CD8-positive, alpha-beta memory T cell (primary cell): ENCODE measurements at regions not wholly inside any gene's neighbourhood (a gene's known extent, or its start where the extent isn't known, plus 50 kb on each side); places are given as distances from the start of the nearest gene placed in this dataset.

Experiments used
- CTCF ChIA-PET: fragments of 350-600 bp; sonication (Branson Sonifier 250); formaldehyde crosslinking; loops from one replicate; lab custom pipeline; 2021; ENCODE audit warnings: antibody characterized with exemption; lab: Charles Lee
- POLR2A ChIA-PET: fragments of 350-600 bp; sonication (Branson Sonifier 250); formaldehyde crosslinking; loops from one replicate; lab custom pipeline; 2021; ENCODE audit warnings: antibody characterized with exemption; lab: Charles Lee
- DNase-seq, 5 donors: peaks; one replicate each; pipeline versions ENCODE4 v3.0.0 to v3.0.0-alpha.2; 2020 to 2022; ENCODE audit warnings: mixed read lengths in 1 of 5
- H3K27ac ChIP-seq: one replicate; pipeline ENCODE4 v1.7.0; 2013; ENCODE audit warnings: low read depth, mild to moderate bottlenecking, low read length, moderate library complexity
- H3K27me3 ChIP-seq: 2 replicates; pipeline ENCODE4 v1.7.0; 2013; ENCODE audit warnings: low read length, mild to moderate bottlenecking; ENCODE audit not compliant: insufficient read depth, poor library complexity, severe bottlenecking
- H3K36me3 ChIP-seq: 2 replicates; pipeline ENCODE4 v1.7.0; 2013; ENCODE audit warnings: mild to moderate bottlenecking, low read length, moderate library complexity; ENCODE audit not compliant: insufficient read depth
- H3K4me1 ChIP-seq: 2 replicates; pipeline ENCODE4 v1.7.0; 2013; ENCODE audit warnings: mild to moderate bottlenecking, low read length, moderate library complexity; ENCODE audit not compliant: insufficient read depth
- H3K4me3 ChIP-seq: 2 replicates; pipeline ENCODE4 v1.7.0; 2013; ENCODE audit warnings: mild to moderate bottlenecking, low read length
- H3K9me3 ChIP-seq: 2 replicates; pipeline ENCODE4 v1.7.0; 2013; ENCODE audit warnings: mild to moderate bottlenecking, low read length
- H3K27ac Mint-ChIP-seq, 8 donors: one replicate each; pipeline ENCODE4 v1.8.0; 2020 to 2021; ENCODE audit warnings: mixed read lengths in 8 of 8, mild to moderate bottlenecking in 6 of 8, inconsistent platforms in 3 of 8, moderate library complexity in 3 of 8
- H3K27me3 Mint-ChIP-seq, 2 donors: one replicate each; pipeline ENCODE4 v1.8.0; 2020 to 2021; ENCODE audit warnings: mixed read lengths in 2 of 2, mild to moderate bottlenecking in 1 of 2, moderate library complexity in 1 of 2
- H3K36me3 Mint-ChIP-seq, 3 donors: one replicate each; pipeline ENCODE4 v1.8.0; 2020 to 2021; ENCODE audit warnings: mixed read lengths in 3 of 3, inconsistent platforms in 1 of 3, mild to moderate bottlenecking in 1 of 3
- H3K4me1 Mint-ChIP-seq, 3 donors: one replicate each; pipeline ENCODE4 v1.8.0; 2020 to 2021; ENCODE audit warnings: mixed read lengths in 3 of 3, inconsistent platforms in 1 of 3, mild to moderate bottlenecking in 1 of 3
- H3K4me3 Mint-ChIP-seq, 7 donors: one replicate each; pipeline ENCODE4 v1.8.0; 2020 to 2021; ENCODE audit warnings: mixed read lengths in 7 of 7, mild to moderate bottlenecking in 6 of 7, moderate library complexity in 4 of 7, inconsistent platforms in 2 of 7
- H3K9me3 Mint-ChIP-seq, 5 donors: one replicate each; pipeline ENCODE4 v1.8.0; 2020 to 2022; ENCODE audit warnings: mixed read lengths in 5 of 5, mild to moderate bottlenecking in 3 of 5, moderate library complexity in 2 of 5, inconsistent platforms in 1 of 5

- Histone ChIP-seq H3K4me3 (peak overlapping the region; percentile 33), H3K36me3 (no peaks in the 10 kb centered on the region), H3K27me3 (no peaks in the 10 kb centered on the region), H3K4me1 (peaks cover 68% of the 10 kb centered on the region), H3K27ac (no peak overlapping the region), H3K9me3 (no peaks in the 10 kb centered on the region)
- ChIA-PET POLR2A (interaction anchor here (0.6 to 1.9 kb wide), 5 partner anchors 9 to 57 kb away, joined by 3 to 6 read pairs (median 5); no protein-coding TSS in a partner anchor), CTCF (interaction anchor here (1.0 to 3.4 kb wide), 7 partner anchors 8 to 118 kb away, joined by 3 to 9 read pairs (median 7); no protein-coding TSS in a partner anchor)
- peaks cover 71 to 88% (median 82%) of the 10 kb centered on the region in 3 donors for H3K4me1 Mint-ChIP-seq
- H3K4me3 Mint-ChIP-seq, result peak overlapping the region in 6 of 7 donors; percentile 29 to 74 (median 56)
- H3K36me3 Mint-ChIP-seq, result no peaks in the 10 kb centered on the region
- H3K9me3 Mint-ChIP-seq, result peaks cover 0 to 2% (median 0%) of the 10 kb centered on the region in 5 donors
- H3K27me3 Mint-ChIP-seq, result peaks cover 0 to 1% of the 10 kb centered on the region in 2 donors
- peak in 1 of 5 donors; percentile 16 for DNase-seq
- H3K27ac Mint-ChIP-seq, result peak overlapping the region; percentile 77 to 98 (median 94)
These were observed 168.7 kb upstream of the ITGB1 start for GRCh38 chr10:33126742-33127141.

GRCh38 chr10:33125522-33126517, 167.8 kb upstream of the ITGB1 start:
- POLR2A ChIA-PET, result interaction anchor here (0.6 to 1.9 kb wide), 7 partner anchors 8 to 85 kb away, joined by 3 to 6 read pairs (median 5); no protein-coding TSS in a partner anchor
- Histone ChIP-seq H3K27ac (peak overlapping the region; percentile 22), H3K36me3 (no peaks in the 10 kb centered on the region), H3K4me1 (peaks cover 74% of the 10 kb centered on the region), H3K27me3 (no peaks in the 10 kb centered on the region), H3K9me3 (no peaks in the 10 kb centered on the region), H3K4me3 (peak overlapping the region; percentile 34)
- peaks cover 0 to 1% of the 10 kb centered on the region in 2 donors for H3K27me3 Mint-ChIP-seq
- H3K4me1 Mint-ChIP-seq, result peaks cover 78 to 91% (median 85%) of the 10 kb centered on the region in 3 donors
- CTCF ChIA-PET, result interaction anchor here (0.8 to 3.4 kb wide), 8 partner anchors 9 to 117 kb away, joined by 3 to 9 read pairs (median 6); no protein-coding TSS in a partner anchor
- H3K27ac Mint-ChIP-seq, result peak overlapping the region; percentile 77 to 98 (median 94)
- no peaks in the 10 kb centered on the region for H3K36me3 Mint-ChIP-seq
- peak overlapping the region in 6 of 7 donors; percentile 56 to 81 (median 74) for H3K4me3 Mint-ChIP-seq
- peak in 4 of 5 donors; percentile 18 to 55 (median 39) for DNase-seq
- peaks cover 0 to 2% (median 0%) of the 10 kb centered on the region in 5 donors for H3K9me3 Mint-ChIP-seq

DNA sequence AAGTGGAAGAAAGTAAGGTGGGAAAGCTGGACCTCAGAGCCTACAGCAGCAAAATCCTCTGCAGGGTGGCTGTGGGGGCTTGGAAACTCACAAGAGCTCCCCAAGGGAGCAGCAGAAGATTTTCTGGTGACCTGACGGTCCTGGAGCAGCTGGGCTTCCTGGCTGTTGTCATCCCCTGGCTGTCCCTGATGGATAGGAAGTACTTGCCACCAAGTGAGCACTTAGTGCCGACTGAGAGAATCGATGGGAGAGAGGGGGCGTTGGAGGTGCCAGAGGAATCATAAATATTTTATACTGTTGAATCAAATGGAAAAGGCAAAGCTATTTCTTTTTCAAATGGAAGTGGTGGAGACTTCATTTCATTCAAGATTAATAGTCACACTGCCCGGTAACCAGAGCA, 167.1 kb upstream of the ITGB1 start:
- Histone ChIP-seq H3K9me3 (no peaks in the 10 kb centered on the region), H3K4me3 (no peak overlapping the region), H3K27ac (no peak overlapping the region), H3K36me3 (no peaks in the 10 kb centered on the region), H3K27me3 (no peaks in the 10 kb centered on the region), H3K4me1 (peaks cover 77% of the 10 kb centered on the region)
- H3K27ac Mint-ChIP-seq, result peak overlapping the region; percentile 77 to 98 (median 94)
- POLR2A ChIA-PET, result interaction anchor here (1.1 to 1.4 kb wide), 2 partner anchors 10 to 11 kb away, joined by 3 to 4 read pairs; no protein-coding TSS in a partner anchor
- H3K36me3 Mint-ChIP-seq, result no peaks in the 10 kb centered on the region
- peak overlapping the region in 4 of 7 donors; percentile 33 to 77 (median 72) for H3K4me3 Mint-ChIP-seq
- CTCF ChIA-PET, result interaction anchor here (0.8 to 3.4 kb wide), 4 partner anchors 14 to 30 kb away, joined by 3 to 9 read pairs (median 4); no protein-coding TSS in a partner anchor
- H3K27me3 Mint-ChIP-seq, result peaks cover 0 to 1% of the 10 kb centered on the region in 2 donors
- peaks cover 0 to 2% (median 0%) of the 10 kb centered on the region in 5 donors for H3K9me3 Mint-ChIP-seq
- peaks cover 85 to 92% (median 90%) of the 10 kb centered on the region in 3 donors for H3K4me1 Mint-ChIP-seq
- DNase-seq, result no peak

DNA sequence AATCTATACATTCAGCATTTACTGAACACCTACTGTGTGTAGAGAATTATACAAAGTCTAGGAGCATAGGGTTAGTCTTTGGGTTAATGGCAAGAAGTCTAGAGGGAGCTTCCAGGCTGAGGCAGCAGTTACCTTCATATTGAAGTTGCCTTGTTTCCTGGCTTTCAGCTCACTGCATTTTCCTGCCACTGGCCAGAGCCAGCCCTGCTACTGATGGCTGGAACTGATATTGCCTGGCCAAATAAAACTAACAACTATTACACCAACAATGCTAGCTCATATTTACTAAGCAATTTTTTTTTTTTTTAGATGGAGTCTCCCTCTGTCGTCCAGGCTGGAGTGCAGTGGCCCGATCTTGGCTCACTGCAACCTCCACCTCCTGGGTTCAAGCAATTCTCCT, 165.7 kb upstream of the ITGB1 start:
- peak overlapping the region in 1 of 7 donors; percentile 1 for H3K4me3 Mint-ChIP-seq
- H3K9me3 Mint-ChIP-seq, result peaks cover 0 to under 1% (median 0%) of the 10 kb centered on the region in 5 donors
- Histone ChIP-seq H3K36me3 (no peaks in the 10 kb centered on the region), H3K27ac (no peak overlapping the region), H3K4me1 (peaks cover 74% of the 10 kb centered on the region), H3K4me3 (no peak overlapping the region), H3K27me3 (no peaks in the 10 kb centered on the region), H3K9me3 (no peaks in the 10 kb centered on the region)
- H3K27me3 Mint-ChIP-seq, result peaks cover 0 to 1% of the 10 kb centered on the region in 2 donors
- no peaks in the 10 kb centered on the region for H3K36me3 Mint-ChIP-seq
- H3K4me1 Mint-ChIP-seq, result peaks cover 88 to 93% (median 90%) of the 10 kb centered on the region in 3 donors
- ChIA-PET CTCF (interaction anchor here (3.4 kb wide), 1 partner anchor 14 kb away, joined by 9 read pairs; no protein-coding TSS in a partner anchor), POLR2A (interaction anchor here (1.4 kb wide), 1 partner anchor 10 kb away, joined by 4 read pairs; no protein-coding TSS in a partner anchor)
- no peak for DNase-seq
- peak overlapping the region in 6 of 8 donors; percentile 18 to 92 (median 74) for H3K27ac Mint-ChIP-seq

GRCh38 chr10:33122014-33122809, 164.2 kb upstream of the ITGB1 start:
- Mint-ChIP-seq H3K4me1 (peaks cover 94 to 100% (median 94%) of the 10 kb centered on the region in 3 donors), H3K27ac (peak overlapping the region in 7 of 8 donors; percentile 40 to 92 (median 64)), H3K27me3 (no peaks in the 10 kb centered on the region), H3K9me3 (no peaks in the 10 kb centered on the region), H3K36me3 (no peaks in the 10 kb centered on the region), H3K4me3 (peak overlapping the region in 4 of 7 donors; percentile 2 to 17 (median 8))
- ChIA-PET POLR2A (no interaction called here), CTCF (no interaction called here)
- H3K36me3 ChIP-seq, result no peaks in the 10 kb centered on the region
- no peak overlapping the region for H3K4me3 ChIP-seq
- DNase-seq, result no peak
- H3K27ac ChIP-seq, result no peak overlapping the region
- H3K9me3 ChIP-seq, result no peaks in the 10 kb centered on the region
- H3K27me3 ChIP-seq, result no peaks in the 10 kb centered on the region
- peaks cover 81% of the 10 kb centered on the region for H3K4me1 ChIP-seq

DNA sequence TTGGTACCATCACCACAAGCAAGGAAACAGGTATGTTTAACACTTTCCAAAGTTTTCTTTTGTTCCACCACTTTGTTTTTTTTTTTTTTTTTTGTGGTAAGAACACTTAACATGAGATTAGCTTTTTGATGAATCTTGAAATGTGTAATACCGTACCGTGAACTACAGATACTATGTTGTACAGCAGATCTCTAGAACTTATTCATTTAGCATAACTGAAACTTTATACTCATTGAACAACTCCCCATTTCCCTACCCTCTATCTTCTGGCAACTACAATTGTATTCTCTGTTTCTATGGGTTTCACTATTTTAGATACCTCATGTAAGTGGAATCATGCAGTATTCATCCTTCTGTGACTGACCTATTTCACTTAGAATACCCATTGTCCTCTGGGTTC, 162.7 kb upstream of the ITGB1 start:
- no peaks in the 10 kb centered on the region for H3K9me3 Mint-ChIP-seq

GRCh38 chr10:33120275-33120674, 162.2 kb upstream of the ITGB1 start:
- Mint-ChIP-seq H3K4me1 (peaks cover 94 to 100% (median 94%) of the 10 kb centered on the region in 3 donors), H3K4me3 (peak overlapping the region in 3 of 7 donors; percentile 8 to 38 (median 8)), H3K36me3 (no peaks in the 10 kb centered on the region), H3K27me3 (no peaks in the 10 kb centered on the region), H3K9me3 (no peaks in the 10 kb centered on the region), H3K27ac (peak overlapping the region; percentile 16 to 85 (median 66))
- POLR2A ChIA-PET, result interaction anchor here (0.5 to 2.3 kb wide), 3 partner anchors 19 to 763 kb away, joined by 4 to 10 read pairs (median 5); no protein-coding TSS in a partner anchor
- no peak for DNase-seq
- no peak overlapping the region for H3K4me3 ChIP-seq
- no peaks in the 10 kb centered on the region for H3K27me3 ChIP-seq
- H3K4me1 ChIP-seq, result peaks cover 81% of the 10 kb centered on the region
- no peak overlapping the region for H3K27ac ChIP-seq
- no peaks in the 10 kb centered on the region for H3K9me3 ChIP-seq
- CTCF ChIA-PET, result interaction anchor here (0.8 to 4.2 kb wide), 2 partner anchors 14 to 18 kb away, joined by 3 to 11 read pairs; no protein-coding TSS in a partner anchor
- no peaks in the 10 kb centered on the region for H3K36me3 ChIP-seq

More for the DNA sequence above, 162.7 kb upstream of the ITGB1 start:
- Histone ChIP-seq H3K9me3 (no peaks in the 10 kb centered on the region), H3K4me3 (no peak overlapping the region), H3K36me3 (no peaks in the 10 kb centered on the region), H3K27me3 (no peaks in the 10 kb centered on the region), H3K4me1 (peaks cover 81% of the 10 kb centered on the region), H3K27ac (no peak overlapping the region)
- POLR2A ChIA-PET, result interaction anchor here (0.5 to 2.3 kb wide), 4 partner anchors 14 to 645 kb away, joined by 3 to 10 read pairs (median 4); no protein-coding TSS in a partner anchor
- no peaks in the 10 kb centered on the region for H3K36me3 Mint-ChIP-seq
- peaks cover 94 to 100% (median 94%) of the 10 kb centered on the region in 3 donors for H3K4me1 Mint-ChIP-seq
- peak overlapping the region in 7 of 8 donors; percentile 16 to 92 (median 57) for H3K27ac Mint-ChIP-seq
- no peaks in the 10 kb centered on the region for H3K27me3 Mint-ChIP-seq
- peak overlapping the region in 3 of 7 donors; percentile 7 to 16 (median 13) for H3K4me3 Mint-ChIP-seq
- CTCF ChIA-PET, result interaction anchor here (0.8 to 4.2 kb wide), 2 partner anchors 13 to 18 kb away, joined by 3 to 11 read pairs; no protein-coding TSS in a partner anchor
- no peak for DNase-seq
